ENCODE measurements at regions not wholly inside any gene's neighbourhood (a gene's known extent, or its start where the extent isn't known, plus 50 kb on each side); places are given as distances from the start of the nearest gene placed in this dataset.

DNA sequence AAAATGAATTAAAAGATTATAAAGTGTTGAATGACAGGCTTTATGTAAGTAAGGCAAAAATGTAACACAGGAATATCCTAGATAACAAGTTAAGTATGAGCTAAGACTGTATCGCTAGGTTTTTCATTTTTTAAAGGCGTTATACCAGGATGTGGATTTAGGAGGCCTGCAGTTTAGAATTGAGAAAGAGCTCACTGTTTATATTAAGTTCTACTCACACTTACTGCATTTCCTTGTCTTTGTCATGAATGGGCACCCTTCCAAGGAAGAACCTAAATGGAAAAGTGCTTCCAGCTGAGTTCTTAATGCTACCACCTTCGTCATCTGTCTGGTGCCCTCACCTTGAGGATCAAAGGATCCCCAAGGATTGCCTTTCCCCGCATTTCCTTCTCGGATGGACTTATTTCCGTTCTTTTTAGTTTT is 148.7 kb downstream of the SOX4 start:
- H3K27ac ChIP-seq (ENCODE audit: control insufficient read depth, insufficient read depth, low read length), result no peak overlapping the region

DNA sequence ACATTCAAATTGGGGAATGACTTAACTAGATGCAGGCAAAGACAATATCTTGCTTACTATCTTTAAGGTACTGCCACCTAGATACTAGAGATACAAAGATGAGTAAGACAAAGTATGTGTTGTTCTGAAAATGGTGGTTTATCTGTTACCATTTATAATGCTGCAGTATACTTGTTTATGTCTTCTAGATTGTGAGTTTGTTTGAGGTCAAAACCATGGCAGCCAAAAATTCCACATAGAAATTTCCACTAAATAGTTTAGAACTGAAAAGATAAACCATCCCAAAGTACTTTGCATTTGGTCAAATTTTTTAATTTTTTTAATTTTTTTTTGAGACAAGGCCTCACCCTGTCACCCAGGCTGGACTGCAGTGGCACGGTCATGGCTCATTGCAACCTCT is 150.8 kb downstream of the SOX4 start:
- Histone ChIP-seq H2AFZ (ENCODE audit: control insufficient read depth, low read length) (no peak overlapping the region), H3K4me3 (ENCODE audit: control insufficient read depth in 2 of 3, extremely low read depth in 1 of 3, insufficient read depth in 2 of 3, low read depth in 1 of 3, low read length in 3 of 3) (no peak overlapping the region), H3K4me2 (ENCODE audit: control insufficient read depth, extremely low read depth, insufficient read depth, low read depth, low read length) (no peak overlapping the region), H3K79me2 (ENCODE audit: control insufficient read depth, insufficient read depth, low read length) (no peaks in the 10 kb centered on the region), H3K9ac (ENCODE audit: control insufficient read depth, extremely low read depth, insufficient read depth, low read length) (no peak overlapping the region), H3K4me1 (ENCODE audit: control insufficient read depth, extremely low read depth, insufficient read depth, low read length) (peaks cover 8% of the 10 kb centered on the region), H3K36me3 (ENCODE audit: control insufficient read depth in 2 of 2, extremely low read depth in 1 of 2, insufficient read depth in 2 of 2, low read length in 2 of 2) (no peaks in the 10 kb centered on the region), H3K9me1 (ENCODE audit: control insufficient read depth, extremely low read depth, insufficient read depth, low read length) (no peaks in the 10 kb centered on the region), H3K27ac (ENCODE audit: control insufficient read depth, insufficient read depth, low read length) (no peak overlapping the region), H4K20me1 (ENCODE audit: control insufficient read depth, extremely low read depth, insufficient read depth, low read length) (no peaks in the 10 kb centered on the region), H3K27me3 (ENCODE audit: control insufficient read depth, extremely low read depth, insufficient read depth, low read length) (no peaks in the 10 kb centered on the region), H3K9me3 (ENCODE audit: control insufficient read depth, low read depth, low read length) (no peaks in the 10 kb centered on the region)
- no peak for DNase-seq (ENCODE audit: low read depth, low spot score)
- no peak for FAIRE-seq
- dilution Hi-C loops (cut with MboI; ENCODE audit: extremely low pct_ligation_motif_present, low sequenced_read_pairs), result no loop called here
- TF ChIP-seq EZH2 (IDR thresholded peaks at IDR 0.05; ENCODE audit: low read length) (no peak), CTCF (optimal IDR thresholded peaks at IDR 0.05 in 1 of 3, IDR thresholded peaks at IDR 0.05 in 1 of 3, conservative IDR thresholded peaks at IDR 0.05 in 1 of 3; ENCODE audit: extremely low read depth in 1 of 3, insufficient read depth in 2 of 3, low read length in 3 of 3) (no peak)

More for the DNA sequence above, 148.7 kb downstream of the SOX4 start:
- no peak overlapping the region for H2AFZ ChIP-seq (ENCODE audit: control insufficient read depth, low read length)
- no peaks in the 10 kb centered on the region for H3K36me3 ChIP-seq (ENCODE audit: control insufficient read depth in 2 of 2, extremely low read depth in 1 of 2, insufficient read depth in 2 of 2, low read length in 2 of 2)
- H3K9me3 ChIP-seq (ENCODE audit: control insufficient read depth, low read depth, low read length), result no peaks in the 10 kb centered on the region
- no peaks in the 10 kb centered on the region for H3K9me1 ChIP-seq (ENCODE audit: control insufficient read depth, extremely low read depth, insufficient read depth, low read length)
- DNase-seq (ENCODE audit: low read depth, low spot score), result no peak
- TF ChIP-seq EZH2 (IDR thresholded peaks at IDR 0.05; ENCODE audit: low read length) (no peak), CTCF (optimal IDR thresholded peaks at IDR 0.05 in 1 of 3, IDR thresholded peaks at IDR 0.05 in 1 of 3, conservative IDR thresholded peaks at IDR 0.05 in 1 of 3; ENCODE audit: extremely low read depth in 1 of 3, insufficient read depth in 2 of 3, low read length in 3 of 3) (no peak)
- FAIRE-seq, result peak; percentile 93
- H3K27me3 ChIP-seq (ENCODE audit: control insufficient read depth, extremely low read depth, insufficient read depth, low read length), result no peaks in the 10 kb centered on the region
- H3K4me1 ChIP-seq (ENCODE audit: control insufficient read depth, extremely low read depth, insufficient read depth, low read length), result peaks cover 8% of the 10 kb centered on the region
- no peaks in the 10 kb centered on the region for H4K20me1 ChIP-seq (ENCODE audit: control insufficient read depth, extremely low read depth, insufficient read depth, low read length)
- dilution Hi-C loops (cut with MboI; ENCODE audit: extremely low pct_ligation_motif_present, low sequenced_read_pairs), result no loop called here
- no peaks in the 10 kb centered on the region for H3K79me2 ChIP-seq (ENCODE audit: control insufficient read depth, insufficient read depth, low read length)
- H3K9ac ChIP-seq (ENCODE audit: control insufficient read depth, extremely low read depth, insufficient read depth, low read length), result no peak overlapping the region
- H3K4me3 ChIP-seq (ENCODE audit: control insufficient read depth in 2 of 3, extremely low read depth in 1 of 3, insufficient read depth in 2 of 3, low read depth in 1 of 3, low read length in 3 of 3), result no peak overlapping the region
- H3K4me2 ChIP-seq (ENCODE audit: control insufficient read depth, extremely low read depth, insufficient read depth, low read depth, low read length), result peak overlapping the region; percentile 42

Measured in keratinocyte (primary cell).